ENCODE measurements at regions not wholly inside any gene's neighbourhood (a gene's known extent, or its start where the extent isn't known, plus 50 kb on each side); places are given as distances from the start of the nearest gene placed in this dataset.

- peak in 1 of 2 experiments; percentile 19 for DNase-seq
Observed at GRCh38 chr10:6920072-6921019, 340.3 kb upstream of the PRKCQ start.

GRCh38 chr10:6919077-6919476 is 339.0 kb upstream of the PRKCQ start:
- DNase-seq = no peak

GRCh38 chr10:6918305-6918704 is 338.2 kb upstream of the PRKCQ start:
- DNase-seq = no peak

GRCh38 chr10:6917125-6917524 is 337.0 kb upstream of the PRKCQ start:
- DNase-seq = no peak

GRCh38 chr10:6916601-6917000 is 336.5 kb upstream of the PRKCQ start:
- no peak for DNase-seq

- no peak for DNase-seq
Observed at GRCh38 chr10:6915307-6915706, 335.2 kb upstream of the PRKCQ start.

GRCh38 chr10:6912929-6913328 is 332.9 kb upstream of the PRKCQ start:
- no peak for DNase-seq

GRCh38 chr10:6912424-6912823 is 332.3 kb upstream of the PRKCQ start:
- no peak for DNase-seq

GRCh38 chr10:6912021-6912420 is 331.9 kb upstream of the PRKCQ start:
- DNase-seq = no peak

GRCh38 chr10:6909905-6910560 is 330.0 kb upstream of the PRKCQ start:
- no peak for DNase-seq

- no peak for DNase-seq
Observed at GRCh38 chr10:6907877-6908530, 327.9 kb upstream of the PRKCQ start.

- no peak for DNase-seq
Observed at GRCh38 chr10:6894405-6894804, 314.3 kb upstream of the PRKCQ start.

- DNase-seq = no peak
Observed at GRCh38 chr10:6892864-6893263, 312.8 kb upstream of the PRKCQ start.

- DNase-seq = no peak
Observed at GRCh38 chr10:6891924-6892323, 311.8 kb upstream of the PRKCQ start.

- no peak for DNase-seq
Observed at GRCh38 chr10:6889718-6890117, 309.6 kb upstream of the PRKCQ start.

GRCh38 chr10:6888434-6888833 is 308.4 kb upstream of the PRKCQ start:
- no peak for DNase-seq

- DNase-seq = no peak
Observed at GRCh38 chr10:6885284-6885683, 305.2 kb upstream of the PRKCQ start.

GRCh38 chr10:6881987-6882386 is 301.9 kb upstream of the PRKCQ start:
- DNase-seq = no peak

- DNase-seq = no peak
Observed at GRCh38 chr10:6877722-6878392, 297.8 kb upstream of the PRKCQ start.

- DNase-seq = no peak
Observed at GRCh38 chr10:6877336-6877721, 297.3 kb upstream of the PRKCQ start.

GRCh38 chr10:6875269-6875865 is 295.3 kb upstream of the PRKCQ start:
- no peak for DNase-seq

- no peak for DNase-seq
Observed at GRCh38 chr10:6871128-6871527, 291.1 kb upstream of the PRKCQ start.
